HEK293 (cell line): ENCODE measurements at regions not wholly inside any gene's neighbourhood (a gene's known extent, or its start where the extent isn't known, plus 50 kb on each side); places are given as distances from the start of the nearest gene placed in this dataset.

Source experiments
- CTCF ChIA-PET: fragments of 350-600 bp; formaldehyde crosslinking; extraction: SDS; loops from one replicate; lab custom pipeline; 2021; ENCODE audit warnings: antibody characterized with exemption; lab: Yijun Ruan, JAX
- POLR2A ChIA-PET: fragments of 300-600 bp; formaldehyde crosslinking; extraction: SDS; loops from one replicate; lab custom pipeline; 2020; ENCODE audit warnings: antibody characterized with exemption, inconsistent platforms; lab: Yijun Ruan, JAX
- H3K27ac ChIP-seq: fragments of 200-500 bp; sonication (Bioruptor generic); 2 replicates; pipeline ENCODE4 v1.5.1; 2014; ENCODE audit warnings: low read depth, low read length, control low read depth, inconsistent platforms; ENCODE audit errors: extremely low read depth
- H3K36me3 ChIP-seq, 2 experiments: fragments of 200-500 bp in 1 of 2; sonication (Bioruptor generic) in 1 of 2; 1 replicate in 1 of 2; 2 replicates in 1 of 2; pipeline ENCODE4 v1.5.1; 2014 to 2017; ENCODE audit warnings: inconsistent platforms in 2 of 2, low read length in 2 of 2; ENCODE audit not compliant: control insufficient read depth in 2 of 2, insufficient read depth in 1 of 2
- H3K4me1 ChIP-seq: fragments of 200-500 bp; sonication (Bioruptor generic); 2 replicates; pipeline ENCODE4 v1.5.1; 2014; ENCODE audit warnings: mild to moderate bottlenecking, low read length, inconsistent platforms; ENCODE audit not compliant: control insufficient read depth, insufficient read depth
- H3K4me3 ChIP-seq: 2 replicates; pipeline ENCODE4 v1.5.1; 2011; ENCODE audit warnings: low read depth, mild to moderate bottlenecking, control low read depth, low read length, moderate library complexity
- H3K9me3 ChIP-seq: fragments of 200-500 bp; sonication (Bioruptor generic); 2 replicates; pipeline ENCODE4 v1.5.1; 2014; ENCODE audit warnings: low read depth, low read length, inconsistent platforms; ENCODE audit not compliant: control insufficient read depth, insufficient read depth
- KLF8 ChIP-seq: fragments of 450-650 bp; formaldehyde crosslinking; IDR thresholded peaks from 2 replicates; pipeline ENCODE4 v1.5.1; 2016; ENCODE audit warnings: missing biosample characterization, missing genetic modification characterization
- MYNN ChIP-seq: fragments of 450-650 bp; formaldehyde crosslinking; IDR thresholded peaks from 2 replicates; pipeline ENCODE4 v1.5.1; 2016; ENCODE audit warnings: missing biosample characterization, missing genetic modification characterization, borderline replicate concordance
- MZF1 ChIP-seq: fragments of 450-650 bp; formaldehyde crosslinking; IDR thresholded peaks from 2 replicates; pipeline ENCODE4 v1.5.1; 2017; ENCODE audit warnings: missing biosample characterization, missing genetic modification characterization, borderline replicate concordance
- RBAK ChIP-seq: fragments of 450-650 bp; formaldehyde crosslinking; IDR thresholded peaks from 2 replicates; pipeline ENCODE4 v1.5.1; 2016; ENCODE audit warnings: missing biosample characterization, missing genetic modification characterization
- REST ChIP-seq: fragments of 450-650 bp; formaldehyde crosslinking; IDR thresholded peaks from 2 replicates; pipeline ENCODE4 v1.5.1; 2016; ENCODE audit warnings: missing biosample characterization, missing genetic modification characterization
- SP3 ChIP-seq: fragments of 450-650 bp; formaldehyde crosslinking; IDR thresholded peaks from 2 replicates; pipeline ENCODE4 v1.5.1; 2016; ENCODE audit warnings: missing biosample characterization, missing genetic modification characterization
- TCF7L2 ChIP-seq: IDR thresholded peaks from 2 replicates; pipeline ENCODE4 v1.6.1; 2011; ENCODE audit warnings: low read depth, mild to moderate bottlenecking, inconsistent platforms, low read length, moderate library complexity, borderline replicate concordance
- ZNF112 ChIP-seq: fragments of 450-650 bp; formaldehyde crosslinking; IDR thresholded peaks from 2 replicates; pipeline ENCODE4 v1.5.0; 2017; ENCODE audit warnings: missing biosample characterization, missing genetic modification characterization
- ZNF114 ChIP-seq: fragments of 450-650 bp; formaldehyde crosslinking; IDR thresholded peaks from 2 replicates; pipeline ENCODE4 v1.5.0; 2017; ENCODE audit warnings: missing biosample characterization, missing genetic modification characterization
- ZNF132 ChIP-seq: fragments of 450-650 bp; formaldehyde crosslinking; IDR thresholded peaks from 2 replicates; pipeline ENCODE4 v1.5.1; 2017; ENCODE audit warnings: missing biosample characterization, missing genetic modification characterization, borderline replicate concordance
- ZNF140 ChIP-seq: fragments of 450-650 bp; formaldehyde crosslinking; IDR thresholded peaks from 2 replicates; pipeline ENCODE4 v1.5.1; 2016; ENCODE audit warnings: missing biosample characterization, missing genetic modification characterization
- ZNF19 ChIP-seq: fragments of 450-650 bp; formaldehyde crosslinking; IDR thresholded peaks from 2 replicates; pipeline ENCODE4; 2016; ENCODE audit warnings: missing biosample characterization, missing genetic modification characterization, low read depth
- ZNF248 ChIP-seq: fragments of 450-650 bp; formaldehyde crosslinking; IDR thresholded peaks from 2 replicates; pipeline ENCODE4 v1.5.1; 2017; ENCODE audit warnings: missing biosample characterization, missing genetic modification characterization
- ZNF274 ChIP-seq, 2 experiments: fragments of 200-500 bp in 1 of 2; fragments of 450-650 bp in 1 of 2; sonication (Bioruptor generic) in 1 of 2; formaldehyde crosslinking in 1 of 2; IDR thresholded peaks; 2 replicates each; pipeline versions ENCODE4 v1.5.1 to v1.6.1; 2014 to 2016; ENCODE audit warnings: borderline replicate concordance in 1 of 2, inconsistent platforms in 1 of 2, low read length in 1 of 2, missing biosample characterization in 1 of 2, missing genetic modification characterization in 1 of 2
- ZNF292 ChIP-seq: fragments of 450-650 bp; formaldehyde crosslinking; IDR thresholded peaks from 2 replicates; pipeline ENCODE4 v1.5.1; 2016; ENCODE audit warnings: low read depth, missing biosample characterization, missing genetic modification characterization, borderline replicate concordance
- ZNF391 ChIP-seq: fragments of 450-650 bp; formaldehyde crosslinking; IDR thresholded peaks from 2 replicates; pipeline ENCODE4 v1.5.1; 2016; ENCODE audit warnings: low read depth, missing biosample characterization, missing genetic modification characterization, borderline replicate concordance
- ZNF394 ChIP-seq: fragments of 450-650 bp; formaldehyde crosslinking; IDR thresholded peaks from 2 replicates; pipeline ENCODE4 v1.5.1; 2016; ENCODE audit warnings: missing biosample characterization, missing genetic modification characterization, mild to moderate bottlenecking, moderate library complexity, borderline replicate concordance
- ZNF501 ChIP-seq: fragments of 450-650 bp; formaldehyde crosslinking; IDR thresholded peaks from 2 replicates; pipeline ENCODE4 v1.5.1; 2016; ENCODE audit warnings: missing biosample characterization, missing genetic modification characterization
- ZNF571 ChIP-seq: fragments of 450-650 bp; formaldehyde crosslinking; IDR thresholded peaks from 2 replicates; pipeline ENCODE4 v1.5.0; 2017; ENCODE audit warnings: missing biosample characterization, missing genetic modification characterization
- ZNF600 ChIP-seq: fragments of 450-650 bp; formaldehyde crosslinking; IDR thresholded peaks from 2 replicates; pipeline ENCODE4 v1.5.1; 2016; ENCODE audit warnings: missing biosample characterization, missing genetic modification characterization
- ZNF660 ChIP-seq: fragments of 450-650 bp; IDR thresholded peaks from 2 replicates; pipeline ENCODE4 v1.5.1; 2018; ENCODE audit warnings: missing biosample characterization, mild to moderate bottlenecking, missing genetic modification characterization
- ZNF701 ChIP-seq: fragments of 450-650 bp; formaldehyde crosslinking; IDR thresholded peaks from 2 replicates; pipeline ENCODE4 v1.5.1; 2016; ENCODE audit warnings: missing biosample characterization, missing genetic modification characterization
- ZNF792 ChIP-seq: fragments of 450-650 bp; formaldehyde crosslinking; IDR thresholded peaks from 2 replicates; pipeline ENCODE4 v1.5.1; 2016; ENCODE audit warnings: missing biosample characterization, missing genetic modification characterization
- TF ChIP-seq, protein P1 (sequence below): fragments of 450-650 bp; formaldehyde crosslinking; IDR thresholded peaks from 2 replicates; pipeline ENCODE4 v1.5.1; 2016; ENCODE audit warnings: missing biosample characterization, missing genetic modification characterization, low read depth
- TF ChIP-seq, protein P2 (sequence below): fragments of 450-650 bp; formaldehyde crosslinking; IDR thresholded peaks from 2 replicates; pipeline ENCODE4 v1.5.1; 2017; ENCODE audit warnings: missing biosample characterization, missing genetic modification characterization
- TF ChIP-seq, protein P3 (sequence below): fragments of 450-650 bp; formaldehyde crosslinking; IDR thresholded peaks from 2 replicates; pipeline ENCODE4 v1.5.1; 2017; ENCODE audit warnings: missing biosample characterization, mild to moderate bottlenecking, missing genetic modification characterization, moderate library complexity

- no peak for TF ChIP-seq ZNF391 (tag by site-specific recombination)
- TF ChIP-seq ZNF248 (tag by site-specific recombination): no peak
- no peak for TF ChIP-seq SP3 (tag by site-specific recombination)
- TF ChIP-seq ZNF112 (tag by site-specific recombination): no peak
- no peak for TF ChIP-seq TCF7L2
- no peak for TF ChIP-seq ZNF274 (IDR thresholded peaks at IDR 0.05; ENCODE audit: low read length)
- no peak for TF ChIP-seq ZNF274 (tag by site-specific recombination; IDR thresholded peaks at IDR 0.05; ENCODE audit: borderline replicate concordance)
- TF ChIP-seq ZNF292: no peak
- TF ChIP-seq ZNF571: no peak
- no peak for TF ChIP-seq RBAK (tag by site-specific recombination)
- no peak for TF ChIP-seq ZNF701 (tag by site-specific recombination)
- no peak for TF ChIP-seq ZNF132 (tag by site-specific recombination)
Observed at GRCh38 chr1:116832308-116832931, 77.3 kb upstream of the PTGFRN start (continued).

DNA sequence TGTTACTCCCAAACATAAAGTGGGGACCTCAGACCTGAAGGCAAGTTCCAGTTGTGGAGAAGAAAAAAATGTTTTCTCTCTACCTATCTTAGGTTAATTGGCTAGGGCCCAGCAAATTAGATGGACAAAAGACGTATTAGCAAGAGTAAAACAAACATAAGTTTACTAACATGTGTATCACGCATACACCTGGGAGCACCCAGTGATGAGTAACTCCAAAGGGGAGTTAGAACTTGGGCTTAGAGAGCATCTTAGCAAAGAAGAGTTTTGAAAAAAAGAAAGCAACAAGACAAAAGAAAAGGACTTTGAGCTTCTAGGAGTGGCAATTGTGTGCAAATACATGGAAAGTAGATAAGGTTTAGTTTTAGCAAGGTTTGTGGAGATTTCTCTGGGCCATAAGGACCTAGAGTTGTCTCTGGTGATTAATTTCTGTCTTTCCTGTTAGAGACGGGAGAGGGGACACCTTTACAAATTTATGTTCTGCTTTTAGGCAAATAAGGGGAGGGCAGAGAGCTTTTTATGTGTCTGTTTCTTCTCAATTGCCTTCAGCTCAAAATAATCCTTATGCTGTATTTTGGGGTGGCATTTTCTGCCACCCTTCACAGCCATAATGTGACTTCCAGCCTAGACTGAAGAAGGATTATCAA is 76.7 kb upstream of the PTGFRN start:
- ChIA-PET CTCF (interaction anchor here (0.6 to 2.0 kb wide), 2 partner anchors 15 to 289 kb away, joined by 4 to 5 read pairs; no protein-coding TSS in a partner anchor), POLR2A (no interaction called here)
- H3K4me1 ChIP-seq: no peaks in the 10 kb centered on the region
- no peaks in the 10 kb centered on the region for H3K36me3 ChIP-seq
- H3K4me3 ChIP-seq: no peak overlapping the region
- TF ChIP-seq ZNF19 (tag by site-specific recombination): no peak
- no peak for TF ChIP-seq ZNF114 (tag by site-specific recombination)
- TF ChIP-seq ZNF501 (tag by site-specific recombination): no peak
- TF ChIP-seq, protein P1, sequence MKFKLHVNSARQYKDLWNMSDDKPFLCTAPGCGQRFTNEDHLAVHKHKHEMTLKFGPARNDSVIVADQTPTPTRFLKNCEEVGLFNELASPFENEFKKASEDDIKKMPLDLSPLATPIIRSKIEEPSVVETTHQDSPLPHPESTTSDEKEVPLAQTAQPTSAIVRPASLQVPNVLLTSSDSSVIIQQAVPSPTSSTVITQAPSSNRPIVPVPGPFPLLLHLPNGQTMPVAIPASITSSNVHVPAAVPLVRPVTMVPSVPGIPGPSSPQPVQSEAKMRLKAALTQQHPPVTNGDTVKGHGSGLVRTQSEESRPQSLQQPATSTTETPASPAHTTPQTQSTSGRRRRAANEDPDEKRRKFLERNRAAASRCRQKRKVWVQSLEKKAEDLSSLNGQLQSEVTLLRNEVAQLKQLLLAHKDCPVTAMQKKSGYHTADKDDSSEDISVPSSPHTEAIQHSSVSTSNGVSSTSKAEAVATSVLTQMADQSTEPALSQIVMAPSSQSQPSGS (tag by site-specific recombination): no peak
- TF ChIP-seq, protein P2, sequence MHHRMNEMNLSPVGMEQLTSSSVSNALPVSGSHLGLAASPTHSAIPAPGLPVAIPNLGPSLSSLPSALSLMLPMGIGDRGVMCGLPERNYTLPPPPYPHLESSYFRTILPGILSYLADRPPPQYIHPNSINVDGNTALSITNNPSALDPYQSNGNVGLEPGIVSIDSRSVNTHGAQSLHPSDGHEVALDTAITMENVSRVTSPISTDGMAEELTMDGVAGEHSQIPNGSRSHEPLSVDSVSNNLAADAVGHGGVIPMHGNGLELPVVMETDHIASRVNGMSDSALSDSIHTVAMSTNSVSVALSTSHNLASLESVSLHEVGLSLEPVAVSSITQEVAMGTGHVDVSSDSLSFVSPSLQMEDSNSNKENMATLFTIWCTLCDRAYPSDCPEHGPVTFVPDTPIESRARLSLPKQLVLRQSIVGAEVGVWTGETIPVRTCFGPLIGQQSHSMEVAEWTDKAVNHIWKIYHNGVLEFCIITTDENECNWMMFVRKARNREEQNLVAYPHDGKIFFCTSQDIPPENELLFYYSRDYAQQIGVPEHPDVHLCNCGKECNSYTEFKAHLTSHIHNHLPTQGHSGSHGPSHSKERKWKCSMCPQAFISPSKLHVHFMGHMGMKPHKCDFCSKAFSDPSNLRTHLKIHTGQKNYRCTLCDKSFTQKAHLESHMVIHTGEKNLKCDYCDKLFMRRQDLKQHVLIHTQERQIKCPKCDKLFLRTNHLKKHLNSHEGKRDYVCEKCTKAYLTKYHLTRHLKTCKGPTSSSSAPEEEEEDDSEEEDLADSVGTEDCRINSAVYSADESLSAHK (tag by site-specific recombination): no peak
- TF ChIP-seq MYNN (tag by site-specific recombination): no peak
- TF ChIP-seq REST: no peak
- TF ChIP-seq ZNF660 (tag by site-specific recombination): no peak
- TF ChIP-seq ZNF394 (tag by site-specific recombination): no peak
- no peak for TF ChIP-seq MZF1 (tag by site-specific recombination)
- TF ChIP-seq ZNF792 (tag by site-specific recombination): no peak
- no peak for TF ChIP-seq ZNF600 (tag by site-specific recombination)
- TF ChIP-seq, protein P3, sequence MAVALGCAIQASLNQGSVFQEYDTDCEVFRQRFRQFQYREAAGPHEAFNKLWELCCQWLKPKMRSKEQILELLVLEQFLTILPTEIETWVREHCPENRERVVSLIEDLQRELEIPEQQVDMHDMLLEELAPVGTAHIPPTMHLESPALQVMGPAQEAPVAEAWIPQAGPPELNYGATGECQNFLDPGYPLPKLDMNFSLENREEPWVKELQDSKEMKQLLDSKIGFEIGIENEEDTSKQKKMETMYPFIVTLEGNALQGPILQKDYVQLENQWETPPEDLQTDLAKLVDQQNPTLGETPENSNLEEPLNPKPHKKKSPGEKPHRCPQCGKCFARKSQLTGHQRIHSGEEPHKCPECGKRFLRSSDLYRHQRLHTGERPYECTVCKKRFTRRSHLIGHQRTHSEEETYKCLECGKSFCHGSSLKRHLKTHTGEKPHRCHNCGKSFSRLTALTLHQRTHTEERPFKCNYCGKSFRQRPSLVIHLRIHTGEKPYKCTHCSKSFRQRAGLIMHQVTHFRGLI (tag by site-specific recombination): no peak
- no peak for TF ChIP-seq ZNF132 (tag by site-specific recombination)
- no peak for TF ChIP-seq KLF8 (tag by site-specific recombination)
- TF ChIP-seq ZNF140: no peak
- no peak overlapping the region for H3K27ac ChIP-seq
- no peaks in the 10 kb centered on the region for H3K9me3 ChIP-seq
